ENCODE measurements at regions not wholly inside any gene's neighbourhood (a gene's known extent, or its start where the extent isn't known, plus 50 kb on each side); places are given as distances from the start of the nearest gene placed in this dataset.

GRCh38 chr4:71229477-71230270 is 109.1 kb upstream of the SLC4A4 start:
- TF ChIP-seq ESRRG (CRISPR knock-in tag; IDR thresholded peaks at IDR 0.05) (no peak), CREB5 (CRISPR knock-in tag; IDR thresholded peaks at IDR 0.05; ENCODE audit: low read depth) (no peak), ZNF565 (CRISPR knock-in tag; conservative IDR thresholded peaks at IDR 0.05; ENCODE audit: low read depth) (no peak), OSR1 (CRISPR knock-in tag; IDR thresholded peaks at IDR 0.05) (no peak), CSRNP3 (CRISPR knock-in tag; IDR thresholded peaks at IDR 0.05) (no peak), GLIS3 (CRISPR knock-in tag; IDR thresholded peaks at IDR 0.05) (no peak), ZC3H10 (CRISPR knock-in tag; IDR thresholded peaks at IDR 0.05) (no peak), TSHZ2 (CRISPR knock-in tag; IDR thresholded peaks at IDR 0.05) (no peak), PATZ1 (CRISPR knock-in tag; IDR thresholded peaks at IDR 0.05; ENCODE audit: borderline replicate concordance) (no peak), ZFP3 (CRISPR knock-in tag; IDR thresholded peaks at IDR 0.05) (no peak), ARNTL (CRISPR knock-in tag; IDR thresholded peaks at IDR 0.05; ENCODE audit: borderline replicate concordance, low read depth) (no peak), POU6F1 (CRISPR knock-in tag; IDR thresholded peaks at IDR 0.05; ENCODE audit: borderline replicate concordance, low read depth) (no peak), TOX (CRISPR knock-in tag; IDR thresholded peaks at IDR 0.05; ENCODE audit: borderline replicate concordance) (no peak), ISL1 (CRISPR knock-in tag; IDR thresholded peaks at IDR 0.05) (no peak), BACH2 (CRISPR knock-in tag; IDR thresholded peaks at IDR 0.05; ENCODE audit: borderline replicate concordance) (no peak), TCF4 (CRISPR knock-in tag; IDR thresholded peaks at IDR 0.05; ENCODE audit: borderline replicate concordance) (no peak), PPARA (CRISPR knock-in tag; IDR thresholded peaks at IDR 0.05; ENCODE audit: borderline replicate concordance) (no peak), CSDC2 (CRISPR knock-in tag; IDR thresholded peaks at IDR 0.05) (no peak)

GRCh38 chr4:71230271-71231128 is 108.3 kb upstream of the SLC4A4 start:
- ATAC-seq: no peak
- no peak for TF ChIP-seq ZNF565 (CRISPR knock-in tag; conservative IDR thresholded peaks at IDR 0.05; ENCODE audit: low read depth)
- no peak for TF ChIP-seq ESRRG (CRISPR knock-in tag; IDR thresholded peaks at IDR 0.05)
- no peak for TF ChIP-seq PPARA (CRISPR knock-in tag; IDR thresholded peaks at IDR 0.05; ENCODE audit: borderline replicate concordance)
- TF ChIP-seq BACH2 (CRISPR knock-in tag; IDR thresholded peaks at IDR 0.05; ENCODE audit: borderline replicate concordance): no peak
- TF ChIP-seq TSHZ2 (CRISPR knock-in tag; IDR thresholded peaks at IDR 0.05): no peak
- no peak for TF ChIP-seq PATZ1 (CRISPR knock-in tag; IDR thresholded peaks at IDR 0.05; ENCODE audit: borderline replicate concordance)
- TF ChIP-seq ISL1 (CRISPR knock-in tag; IDR thresholded peaks at IDR 0.05): no peak
- no peak for TF ChIP-seq CREB5 (CRISPR knock-in tag; IDR thresholded peaks at IDR 0.05; ENCODE audit: low read depth)
- no peak for TF ChIP-seq GLIS3 (CRISPR knock-in tag; IDR thresholded peaks at IDR 0.05)
- no peak for TF ChIP-seq CSDC2 (CRISPR knock-in tag; IDR thresholded peaks at IDR 0.05)
- no peak for TF ChIP-seq ARNTL (CRISPR knock-in tag; IDR thresholded peaks at IDR 0.05; ENCODE audit: borderline replicate concordance, low read depth)
- TF ChIP-seq ZNF70 (CRISPR knock-in tag; IDR thresholded peaks at IDR 0.05): no peak
- TF ChIP-seq ZFP3 (CRISPR knock-in tag; IDR thresholded peaks at IDR 0.05): no peak
- no peak for TF ChIP-seq ZC3H10 (CRISPR knock-in tag; IDR thresholded peaks at IDR 0.05)
- TF ChIP-seq OSR1 (CRISPR knock-in tag; IDR thresholded peaks at IDR 0.05): no peak

More at GRCh38 chr4:71229477-71230270, 109.1 kb upstream of the SLC4A4 start:
- ATAC-seq: peak; percentile 88

Measured in SK-N-SH treated with all-trans-retinoic acid at 6 μM for 48 hours (cell line).